ENCODE measurements at regions not wholly inside any gene's neighbourhood (a gene's known extent, or its start where the extent isn't known, plus 50 kb on each side); places are given as distances from the start of the nearest gene placed in this dataset.

GRCh38 chr13:70275841-70276240 is 167.6 kb upstream of the KLHL1 start:
- no peak for TF ChIP-seq POLR2A (IDR thresholded peaks at IDR 0.05; ENCODE audit: low read length)
- TF ChIP-seq GATA1 (IDR thresholded peaks at IDR 0.05; ENCODE audit: low read depth, low read length): no peak

Data from erythroblast (primary cell).